HG03457 (cell line): ENCODE measurements at regions not wholly inside any gene's neighbourhood (a gene's known extent, or its start where the extent isn't known, plus 50 kb on each side); places are given as distances from the start of the nearest gene placed in this dataset.

ENCODE experiments used
- ATAC-seq: cut with Tn5 transposase; IDR thresholded peaks from one replicate; pipeline ENCODE4 v1.9.1; 2021; ENCODE audit warnings: moderate number of reproducible peaks; ENCODE audit not compliant: unreplicated experiment

- no peak for ATAC-seq
These were observed 424.8 kb upstream of the EPHA5 start for GRCh38 chr4:66095065-66095464.

GRCh38 chr4:66094070-66094469 lies 423.8 kb upstream of the EPHA5 start:
- no peak for ATAC-seq

- ATAC-seq, result no peak
These were observed 421.5 kb upstream of the EPHA5 start for GRCh38 chr4:66091786-66092185.

- no peak for ATAC-seq
These were observed 403.7 kb upstream of the EPHA5 start for GRCh38 chr4:66073961-66074360.

GRCh38 chr4:66071911-66072310 lies 401.6 kb upstream of the EPHA5 start:
- no peak for ATAC-seq

GRCh38 chr4:66062921-66063320 lies 392.6 kb upstream of the EPHA5 start:
- no peak for ATAC-seq

- ATAC-seq, result no peak
These were observed 391.8 kb upstream of the EPHA5 start for GRCh38 chr4:66062044-66062443.

- no peak for ATAC-seq
These were observed 389.3 kb upstream of the EPHA5 start for GRCh38 chr4:66059556-66059955.

- ATAC-seq, result no peak
These were observed 388.8 kb upstream of the EPHA5 start for GRCh38 chr4:66059136-66059535.

GRCh38 chr4:66055999-66056398 lies 385.7 kb upstream of the EPHA5 start:
- no peak for ATAC-seq

- no peak for ATAC-seq
These were observed 382.1 kb upstream of the EPHA5 start for GRCh38 chr4:66052426-66052825.

GRCh38 chr4:66048861-66049260 lies 378.6 kb upstream of the EPHA5 start:
- ATAC-seq, result no peak

GRCh38 chr4:66045913-66046312 lies 375.6 kb upstream of the EPHA5 start:
- ATAC-seq, result no peak

GRCh38 chr4:66035701-66036100 lies 365.4 kb upstream of the EPHA5 start:
- ATAC-seq, result no peak

- ATAC-seq, result no peak
These were observed 364.4 kb upstream of the EPHA5 start for GRCh38 chr4:66034671-66035070.

- no peak for ATAC-seq
These were observed 364.0 kb upstream of the EPHA5 start for GRCh38 chr4:66034262-66034661.

- no peak for ATAC-seq
These were observed 362.3 kb upstream of the EPHA5 start for GRCh38 chr4:66032571-66032970.

GRCh38 chr4:66028668-66029067 lies 358.4 kb upstream of the EPHA5 start:
- ATAC-seq, result no peak

- ATAC-seq, result no peak
These were observed 352.8 kb upstream of the EPHA5 start for GRCh38 chr4:66023061-66023460.

GRCh38 chr4:66017671-66018070 lies 347.4 kb upstream of the EPHA5 start:
- no peak for ATAC-seq

- ATAC-seq, result no peak
These were observed 346.0 kb upstream of the EPHA5 start for GRCh38 chr4:66016240-66016639.

- no peak for ATAC-seq
These were observed 344.0 kb upstream of the EPHA5 start for GRCh38 chr4:66014146-66014765.

GRCh38 chr4:66000510-66001117 lies 330.3 kb upstream of the EPHA5 start:
- no peak for ATAC-seq
